Choroid plexus epithelial cell (primary cell): ENCODE measurements at regions not wholly inside any gene's neighbourhood (a gene's known extent, or its start where the extent isn't known, plus 50 kb on each side); places are given as distances from the start of the nearest gene placed in this dataset.

Experiments used
- DNase-seq: peaks from one replicate; pipeline ENCODE4 v3.0.0-alpha.2; 2010; ENCODE audit warnings: low read depth
- H3K4me3 ChIP-seq: 2 replicates; pipeline ENCODE4 v1.5.1; 2011; ENCODE audit warnings: low read depth, mild to moderate bottlenecking, control low read depth, low read length, moderate library complexity
- TF ChIP-seq, protein P1 (sequence below): conservative IDR thresholded peaks from 2 replicates; pipeline ENCODE4 v1.5.1; 2011; ENCODE audit warnings: low read depth, mild to moderate bottlenecking, control low read depth, inconsistent platforms, low read length, moderate library complexity

DNA sequence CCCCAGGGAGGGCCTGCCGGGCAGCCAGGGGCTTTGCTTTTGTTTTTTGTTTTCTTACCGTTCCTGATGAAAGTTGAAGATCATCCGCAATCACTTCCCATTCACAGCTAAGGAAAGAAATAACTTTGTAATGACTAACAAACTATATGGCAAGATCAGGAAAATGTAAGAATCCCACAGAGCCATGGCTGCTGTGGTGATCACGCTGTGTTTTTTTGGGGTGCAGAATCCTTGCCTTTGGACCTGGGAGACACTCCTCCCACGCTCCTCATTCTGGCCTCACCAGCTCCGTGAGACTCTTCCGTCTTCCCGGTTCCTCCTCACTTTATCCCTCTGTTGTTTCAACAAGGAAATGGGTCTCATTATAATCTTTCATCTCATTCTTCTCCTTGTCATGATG, 443.0 kb upstream of the MGMT start:
- no peak overlapping the region for H3K4me3 ChIP-seq
- TF ChIP-seq, protein P1, sequence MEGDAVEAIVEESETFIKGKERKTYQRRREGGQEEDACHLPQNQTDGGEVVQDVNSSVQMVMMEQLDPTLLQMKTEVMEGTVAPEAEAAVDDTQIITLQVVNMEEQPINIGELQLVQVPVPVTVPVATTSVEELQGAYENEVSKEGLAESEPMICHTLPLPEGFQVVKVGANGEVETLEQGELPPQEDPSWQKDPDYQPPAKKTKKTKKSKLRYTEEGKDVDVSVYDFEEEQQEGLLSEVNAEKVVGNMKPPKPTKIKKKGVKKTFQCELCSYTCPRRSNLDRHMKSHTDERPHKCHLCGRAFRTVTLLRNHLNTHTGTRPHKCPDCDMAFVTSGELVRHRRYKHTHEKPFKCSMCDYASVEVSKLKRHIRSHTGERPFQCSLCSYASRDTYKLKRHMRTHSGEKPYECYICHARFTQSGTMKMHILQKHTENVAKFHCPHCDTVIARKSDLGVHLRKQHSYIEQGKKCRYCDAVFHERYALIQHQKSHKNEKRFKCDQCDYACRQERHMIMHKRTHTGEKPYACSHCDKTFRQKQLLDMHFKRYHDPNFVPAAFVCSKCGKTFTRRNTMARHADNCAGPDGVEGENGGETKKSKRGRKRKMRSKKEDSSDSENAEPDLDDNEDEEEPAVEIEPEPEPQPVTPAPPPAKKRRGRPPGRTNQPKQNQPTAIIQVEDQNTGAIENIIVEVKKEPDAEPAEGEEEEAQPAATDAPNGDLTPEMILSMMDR: no peak
- no peak for DNase-seq

DNA sequence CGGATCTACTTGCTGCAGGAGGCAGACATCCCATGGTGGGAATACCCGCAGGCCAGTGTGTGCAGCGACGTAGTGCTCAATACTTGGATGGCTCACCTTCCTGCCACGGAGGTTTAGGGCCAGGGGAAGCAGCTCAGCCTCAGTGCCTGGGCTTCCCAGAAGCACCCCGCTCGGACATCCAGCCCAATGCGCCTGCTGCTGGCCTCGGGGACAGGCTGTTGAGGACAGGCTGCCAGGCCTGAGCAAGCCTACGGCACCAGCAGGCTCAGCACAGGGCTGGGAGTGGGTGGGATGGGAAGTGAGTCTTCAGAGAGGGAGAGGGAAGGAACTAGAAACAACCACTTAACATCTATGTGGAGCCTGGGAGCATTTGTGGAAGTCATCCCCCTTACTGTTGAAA, 441.3 kb upstream of the MGMT start:
- no peak for DNase-seq
- TF ChIP-seq, protein P1: no peak
- no peak overlapping the region for H3K4me3 ChIP-seq

GRCh38 chr10:129027906-129028305, 439.1 kb upstream of the MGMT start:
- no peak overlapping the region for H3K4me3 ChIP-seq
- TF ChIP-seq, protein P1: no peak
- no peak for DNase-seq

- TF ChIP-seq, protein P1: no peak
- DNase-seq: no peak
- no peak overlapping the region for H3K4me3 ChIP-seq
These were observed 438.6 kb upstream of the MGMT start for GRCh38 chr10:129028451-129028850.

GRCh38 chr10:129029051-129029450, 438.0 kb upstream of the MGMT start:
- no peak for DNase-seq
- TF ChIP-seq, protein P1: no peak
- H3K4me3 ChIP-seq: no peak overlapping the region

DNA sequence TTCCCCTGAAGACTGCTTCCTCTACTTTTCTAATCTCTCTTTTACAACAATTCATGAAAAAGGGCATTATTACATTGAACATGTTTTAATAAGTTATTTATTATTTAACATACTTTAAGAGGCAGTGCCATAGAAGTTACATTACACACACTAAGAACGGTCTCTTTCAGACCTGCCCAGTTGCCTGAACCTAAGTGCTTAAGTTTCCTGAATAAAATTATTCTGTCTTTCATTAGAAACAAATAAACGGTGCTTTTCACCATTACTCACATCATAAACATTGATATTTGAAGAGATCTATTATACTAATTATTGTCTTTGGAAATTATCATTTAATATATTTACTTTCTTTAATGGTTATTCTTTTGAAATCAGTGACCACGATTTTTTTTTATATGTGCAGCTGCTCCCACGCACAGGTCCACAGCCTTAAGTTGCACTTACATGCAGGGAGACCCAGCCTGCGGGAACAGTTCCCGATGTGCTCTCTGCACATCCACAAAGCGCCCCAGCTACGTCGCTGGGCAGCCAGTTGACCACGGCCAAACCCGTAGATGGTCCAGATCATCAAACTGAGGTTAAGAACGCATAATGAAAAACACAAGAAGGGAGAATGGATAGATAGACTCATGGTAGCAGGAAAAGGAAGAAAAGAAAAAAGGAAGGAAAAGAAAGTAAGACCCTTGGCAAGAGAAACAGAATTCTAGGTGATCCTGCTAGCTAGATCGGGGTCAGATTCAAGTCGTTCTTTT, 437.0 kb upstream of the MGMT start:
- no peak overlapping the region for H3K4me3 ChIP-seq
- TF ChIP-seq, protein P1: no peak
- DNase-seq: no peak

GRCh38 chr10:129030603-129030895, 436.5 kb upstream of the MGMT start:
- DNase-seq: no peak
- H3K4me3 ChIP-seq: no peak overlapping the region
- TF ChIP-seq, protein P1: no peak
